ENCODE measurements at regions not wholly inside any gene's neighbourhood (a gene's known extent, or its start where the extent isn't known, plus 50 kb on each side); places are given as distances from the start of the nearest gene placed in this dataset.

- no peak overlapping the region for H3K27ac Mint-ChIP-seq
- H3K4me3 Mint-ChIP-seq, result no peak overlapping the region
Observed at GRCh38 chr11:107247167-107247861, 210.3 kb downstream of the CWF19L2 start.

GRCh38 chr11:107243929-107244328, 213.7 kb downstream of the CWF19L2 start:
- DNase-seq (no peak), ATAC-seq (no peak)
- no peak overlapping the region for H3K4me3 Mint-ChIP-seq
- H3K27me3 Mint-ChIP-seq, result no peaks in the 10 kb centered on the region
- H3K27ac Mint-ChIP-seq, result no peak overlapping the region
- peaks cover under 1 to 8% of the 10 kb centered on the region in 2 donors for H3K9me3 Mint-ChIP-seq
- no peaks in the 10 kb centered on the region for H3K4me1 Mint-ChIP-seq

More at GRCh38 chr11:107247167-107247861, 210.3 kb downstream of the CWF19L2 start:
- H3K27me3 Mint-ChIP-seq, result no peaks in the 10 kb centered on the region
- ATAC-seq (no peak), DNase-seq (no peak)
- H3K4me1 Mint-ChIP-seq, result no peaks in the 10 kb centered on the region
- no peaks in the 10 kb centered on the region for H3K9me3 Mint-ChIP-seq

DNA sequence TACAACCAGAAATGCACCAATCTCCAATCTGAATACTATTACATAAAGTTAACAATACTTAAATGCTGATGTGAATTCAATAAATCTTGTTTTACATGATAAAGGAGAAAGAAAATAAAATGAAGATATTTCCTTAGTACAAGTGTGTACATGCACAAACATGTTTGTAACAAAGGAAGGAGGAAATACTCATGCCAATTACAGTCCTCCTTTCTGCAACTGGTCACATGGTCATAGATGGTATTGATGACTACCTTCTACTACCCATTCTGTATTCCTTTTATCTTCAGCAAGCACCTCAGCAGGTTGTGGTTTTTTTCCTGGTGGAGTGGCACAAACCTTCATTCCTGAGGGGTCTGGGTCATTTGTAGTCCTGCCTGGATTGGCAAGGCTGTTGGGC, 214.2 kb upstream of the GUCY1A2 start:
- H3K27ac Mint-ChIP-seq, result peak overlapping the region in 1 of 2 donors; percentile 70
- ATAC-seq, result no peak
- peaks cover 19 to 27% of the 10 kb centered on the region in 2 donors for H3K9me3 Mint-ChIP-seq
- no peaks in the 10 kb centered on the region for H3K27me3 Mint-ChIP-seq
- no peak overlapping the region for H3K4me3 Mint-ChIP-seq
- no peaks in the 10 kb centered on the region for H3K4me1 Mint-ChIP-seq
- no peak for DNase-seq

DNA sequence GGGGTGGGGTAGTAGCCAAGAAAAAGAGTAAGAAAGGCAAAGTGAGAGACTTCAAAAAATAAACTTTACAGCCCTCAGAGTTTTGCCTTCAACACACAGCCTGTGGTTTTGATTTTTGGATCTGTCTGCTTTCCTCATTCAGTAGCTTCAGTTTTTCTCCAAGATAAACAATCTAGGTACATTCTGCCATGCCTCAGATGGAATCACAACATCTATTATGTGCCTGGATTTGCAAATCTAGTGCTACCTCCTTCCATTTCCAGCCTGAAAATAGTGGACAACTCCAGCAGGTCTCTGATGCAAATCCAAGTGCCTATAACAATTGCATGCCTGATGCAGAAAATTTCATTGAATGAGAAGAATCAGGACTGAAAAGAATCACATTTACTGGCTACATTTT, 206.6 kb upstream of the GUCY1A2 start:
- Mint-ChIP-seq H3K4me1 (no peaks in the 10 kb centered on the region), H3K27me3 (no peaks in the 10 kb centered on the region), H3K9me3 (peaks cover 0 to 16% of the 10 kb centered on the region in 2 donors), H3K27ac (no peak overlapping the region), H3K4me3 (no peak overlapping the region)
- no peak for DNase-seq
- no peak for ATAC-seq

GRCh38 chr11:107222916-107223460, 204.7 kb upstream of the GUCY1A2 start:
- H3K4me3 Mint-ChIP-seq, result no peak overlapping the region
- no peaks in the 10 kb centered on the region for H3K27me3 Mint-ChIP-seq
- H3K4me1 Mint-ChIP-seq, result no peaks in the 10 kb centered on the region
- peaks cover 0 to 10% of the 10 kb centered on the region in 2 donors for H3K9me3 Mint-ChIP-seq
- ATAC-seq (no peak), DNase-seq (no peak)
- no peak overlapping the region for H3K27ac Mint-ChIP-seq

- no peak overlapping the region for H3K27ac Mint-ChIP-seq
- H3K4me1 Mint-ChIP-seq, result no peaks in the 10 kb centered on the region
- ATAC-seq, result no peak
- H3K9me3 Mint-ChIP-seq, result peaks cover 0 to 7% of the 10 kb centered on the region in 2 donors
- no peak for DNase-seq
- H3K27me3 Mint-ChIP-seq, result no peaks in the 10 kb centered on the region
- H3K4me3 Mint-ChIP-seq, result no peak overlapping the region
Observed at GRCh38 chr11:107222431-107222830, 204.2 kb upstream of the GUCY1A2 start.

DNA sequence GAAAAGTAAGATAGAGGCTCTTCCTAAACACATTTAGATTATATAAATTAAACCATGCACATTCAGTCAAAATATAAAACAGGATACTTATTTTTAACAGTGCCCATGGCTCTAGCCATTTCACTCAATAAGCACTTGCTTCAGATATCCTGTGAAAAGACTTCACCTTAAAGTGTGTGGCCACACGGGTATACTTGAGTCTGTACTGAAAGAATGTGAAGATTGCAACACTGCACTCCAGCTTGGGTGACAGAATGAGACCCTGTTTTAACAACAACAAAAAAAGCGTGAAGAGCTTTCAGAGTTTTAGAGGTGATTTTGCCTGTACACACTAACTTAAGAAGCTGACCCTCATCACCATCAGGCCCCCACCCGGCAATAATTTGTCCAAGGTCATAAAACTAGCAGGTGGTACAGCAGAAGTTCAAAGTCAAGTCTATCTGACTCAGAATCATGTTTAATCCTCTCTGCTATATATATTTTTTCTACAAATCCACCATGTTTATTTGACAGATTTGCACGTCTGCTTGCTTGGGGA, 203.5 kb upstream of the GUCY1A2 start:
- H3K27ac Mint-ChIP-seq, result no peak overlapping the region

GRCh38 chr11:107218123-107219013, 200.1 kb upstream of the GUCY1A2 start:
- no peak for DNase-seq
- H3K4me3 Mint-ChIP-seq, result no peak overlapping the region
- no peaks in the 10 kb centered on the region for H3K9me3 Mint-ChIP-seq
- no peaks in the 10 kb centered on the region for H3K27me3 Mint-ChIP-seq
- ATAC-seq, result no peak
- no peak overlapping the region for H3K27ac Mint-ChIP-seq
- no peaks in the 10 kb centered on the region for H3K4me1 Mint-ChIP-seq

More for the DNA sequence above, 203.5 kb upstream of the GUCY1A2 start:
- Mint-ChIP-seq H3K4me3 (no peak overlapping the region), H3K9me3 (peaks cover 0 to 7% of the 10 kb centered on the region in 2 donors), H3K27me3 (no peaks in the 10 kb centered on the region), H3K4me1 (no peaks in the 10 kb centered on the region)
- ATAC-seq (no peak), DNase-seq (no peak)

GRCh38 chr11:107217444-107217843, 199.2 kb upstream of the GUCY1A2 start:
- DNase-seq (no peak), ATAC-seq (no peak)
- H3K4me3 Mint-ChIP-seq, result no peak overlapping the region
- no peaks in the 10 kb centered on the region for H3K9me3 Mint-ChIP-seq
- no peaks in the 10 kb centered on the region for H3K27me3 Mint-ChIP-seq
- H3K27ac Mint-ChIP-seq, result no peak overlapping the region
- no peaks in the 10 kb centered on the region for H3K4me1 Mint-ChIP-seq

- no peak for DNase-seq
- ATAC-seq, result no peak
- Mint-ChIP-seq H3K9me3 (no peaks in the 10 kb centered on the region), H3K27ac (no peak overlapping the region), H3K4me1 (no peaks in the 10 kb centered on the region), H3K27me3 (no peaks in the 10 kb centered on the region), H3K4me3 (no peak overlapping the region)
Observed at GRCh38 chr11:107215010-107215409, 196.7 kb upstream of the GUCY1A2 start.

DNA sequence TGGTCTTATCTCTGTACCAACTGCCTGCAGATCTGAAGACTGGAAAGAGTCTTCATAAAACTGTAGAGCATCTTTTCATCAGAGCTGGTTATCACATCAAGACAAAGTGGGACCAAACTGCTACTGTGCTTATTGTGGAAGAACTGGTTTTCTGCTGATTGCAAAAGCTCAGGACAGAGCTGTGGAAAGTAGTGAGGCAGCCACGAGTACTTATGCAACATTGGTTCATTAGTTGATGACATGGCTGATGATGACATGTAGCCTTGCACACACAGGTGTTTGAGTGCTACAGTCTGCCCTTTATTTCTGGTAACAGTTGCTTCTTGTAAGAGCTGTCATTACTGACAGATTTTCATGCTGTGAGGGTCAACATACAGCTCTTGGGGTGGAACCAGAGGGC, 185.4 kb upstream of the GUCY1A2 start:
- ATAC-seq (no peak), DNase-seq (no peak)
- H3K27ac Mint-ChIP-seq, result no peak overlapping the region
- peaks cover 0 to 11% of the 10 kb centered on the region in 2 donors for H3K9me3 Mint-ChIP-seq
- no peak overlapping the region for H3K4me3 Mint-ChIP-seq
- H3K4me1 Mint-ChIP-seq, result no peaks in the 10 kb centered on the region
- H3K27me3 Mint-ChIP-seq, result no peaks in the 10 kb centered on the region

- peaks cover 0 to 11% of the 10 kb centered on the region in 2 donors for H3K9me3 Mint-ChIP-seq
- H3K4me3 Mint-ChIP-seq, result no peak overlapping the region
- DNase-seq (no peak), ATAC-seq (no peak)
- H3K27ac Mint-ChIP-seq, result no peak overlapping the region
- no peaks in the 10 kb centered on the region for H3K4me1 Mint-ChIP-seq
- H3K27me3 Mint-ChIP-seq, result no peaks in the 10 kb centered on the region
Observed at GRCh38 chr11:107202241-107202640, 184.0 kb upstream of the GUCY1A2 start.

- H3K9me3 Mint-ChIP-seq, result no peaks in the 10 kb centered on the region
- no peak for ATAC-seq
- DNase-seq, result no peak
- H3K4me3 Mint-ChIP-seq, result no peak overlapping the region
- no peaks in the 10 kb centered on the region for H3K4me1 Mint-ChIP-seq
- H3K27me3 Mint-ChIP-seq, result no peaks in the 10 kb centered on the region
- H3K27ac Mint-ChIP-seq, result no peak overlapping the region
Observed at GRCh38 chr11:107198490-107199007, 180.3 kb upstream of the GUCY1A2 start.

GRCh38 chr11:107197932-107198331, 179.7 kb upstream of the GUCY1A2 start:
- DNase-seq, result no peak
- H3K4me3 Mint-ChIP-seq, result no peak overlapping the region
- peaks cover 0 to 2% of the 10 kb centered on the region in 2 donors for H3K9me3 Mint-ChIP-seq
- H3K27me3 Mint-ChIP-seq, result no peaks in the 10 kb centered on the region
- H3K27ac Mint-ChIP-seq, result no peak overlapping the region
- no peaks in the 10 kb centered on the region for H3K4me1 Mint-ChIP-seq
- ATAC-seq, result no peak

DNA sequence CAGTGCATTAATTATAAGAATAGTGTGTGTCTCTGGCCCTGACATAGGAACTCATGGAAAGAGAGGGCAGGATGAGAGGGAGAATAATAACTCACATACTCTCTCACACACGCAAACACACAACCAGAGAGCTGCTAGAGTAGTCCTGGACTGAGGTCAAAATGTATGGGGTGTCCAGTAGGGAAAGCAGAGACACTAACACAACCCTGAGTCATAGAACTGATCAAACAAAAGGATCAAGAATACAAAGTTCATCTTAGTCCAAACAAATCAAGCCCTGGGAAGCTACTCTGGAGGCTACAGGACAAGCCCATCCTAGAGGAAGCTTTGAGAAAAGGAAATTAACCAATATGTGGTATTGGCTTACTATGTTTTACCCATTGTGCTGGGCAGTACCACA, 178.5 kb upstream of the GUCY1A2 start:
- no peaks in the 10 kb centered on the region for H3K4me1 Mint-ChIP-seq

More for the DNA sequence above, 178.5 kb upstream of the GUCY1A2 start:
- no peak overlapping the region for H3K4me3 Mint-ChIP-seq
- DNase-seq, result no peak
- H3K27me3 Mint-ChIP-seq, result no peaks in the 10 kb centered on the region
- ATAC-seq, result no peak
- H3K9me3 Mint-ChIP-seq, result peaks cover under 1 to 10% of the 10 kb centered on the region in 2 donors
- no peak overlapping the region for H3K27ac Mint-ChIP-seq
